NB4 (cell line): ENCODE measurements at regions not wholly inside any gene's neighbourhood (a gene's known extent, or its start where the extent isn't known, plus 50 kb on each side); places are given as distances from the start of the nearest gene placed in this dataset.
"Not testable (repeated sequence)": the region's sequence is repeated elsewhere in the genome, so short reads cannot be mapped to it uniquely, and the experiment has no call there.

Experiments used
- CTCF ChIP-seq: IDR thresholded peaks from one replicate; pipeline ENCODE4 v1.5.1; 2012; ENCODE audit warnings: low read depth, low read length
- POLR2A ChIP-seq: IDR thresholded peaks from 2 replicates; pipeline ENCODE4 v1.6.1; 2011; ENCODE audit warnings: mild to moderate bottlenecking; ENCODE audit not compliant: insufficient read length; ENCODE audit errors: extremely low read depth

- not testable (repeated sequence) for TF ChIP-seq CTCF, POLR2A
Observed at GRCh38 chr2:47976728-47977127, 70.4 kb upstream of the FBXO11 start.
